GM21360 (cell line): ENCODE measurements at regions not wholly inside any gene's neighbourhood (a gene's known extent, or its start where the extent isn't known, plus 50 kb on each side); places are given as distances from the start of the nearest gene placed in this dataset.

Source experiments
- ATAC-seq: cut with Tn5 transposase; IDR thresholded peaks from one replicate; pipeline ENCODE4 v1.9.1; 2021; ENCODE audit warnings: mild to moderate bottlenecking, moderate library complexity; ENCODE audit not compliant: unreplicated experiment

- no peak for ATAC-seq
Measured at GRCh38 chr9:82532504-82533180, 530.3 kb downstream of the RASEF start.

GRCh38 chr9:82535432-82535998 is 527.4 kb downstream of the RASEF start:
- ATAC-seq, result no peak

- ATAC-seq, result no peak
Measured at GRCh38 chr9:82538634-82539033, 524.3 kb downstream of the RASEF start.

- ATAC-seq, result no peak
Measured at GRCh38 chr9:82539146-82539545, 523.8 kb downstream of the RASEF start.

- no peak for ATAC-seq
Measured at GRCh38 chr9:82539856-82540579, 522.9 kb downstream of the RASEF start.

- no peak for ATAC-seq
Measured at GRCh38 chr9:82543726-82544125, 519.2 kb downstream of the RASEF start.

GRCh38 chr9:82546136-82546535 is 516.8 kb downstream of the RASEF start:
- no peak for ATAC-seq

- ATAC-seq, result no peak
Measured at GRCh38 chr9:82547995-82548394, 514.9 kb downstream of the RASEF start.

- no peak for ATAC-seq
Measured at GRCh38 chr9:82549174-82549821, 513.6 kb downstream of the RASEF start.

GRCh38 chr9:82552784-82553183 is 510.2 kb downstream of the RASEF start:
- no peak for ATAC-seq

GRCh38 chr9:82553654-82554366 is 509.1 kb downstream of the RASEF start:
- no peak for ATAC-seq

GRCh38 chr9:82554381-82554780 is 508.6 kb downstream of the RASEF start:
- ATAC-seq, result no peak

- no peak for ATAC-seq
Measured at GRCh38 chr9:82555031-82555430, 507.9 kb downstream of the RASEF start.

GRCh38 chr9:82555431-82556051 is 507.4 kb downstream of the RASEF start:
- no peak for ATAC-seq

- ATAC-seq, result no peak
Measured at GRCh38 chr9:82558346-82558745, 504.6 kb downstream of the RASEF start.

- ATAC-seq, result no peak
Measured at GRCh38 chr9:82558855-82559630, 503.9 kb downstream of the RASEF start.

- no peak for ATAC-seq
Measured at GRCh38 chr9:82560036-82560435, 502.9 kb downstream of the RASEF start.

- ATAC-seq, result no peak
Measured at GRCh38 chr9:82560457-82560904, 502.5 kb downstream of the RASEF start.

GRCh38 chr9:82563094-82563493 is 499.8 kb downstream of the RASEF start:
- ATAC-seq, result no peak

GRCh38 chr9:82563841-82564240 is 499.1 kb downstream of the RASEF start:
- ATAC-seq, result no peak
